ENCODE measurements at regions not wholly inside any gene's neighbourhood (a gene's known extent, or its start where the extent isn't known, plus 50 kb on each side); places are given as distances from the start of the nearest gene placed in this dataset.

- BruUV-seq (replicated peaks), result no TSS peak
- no peak overlapping the region for H3K27ac ChIP-seq (ENCODE audit: low read depth, low read length)
- CTCF ChIA-PET, result no interaction called here
Observed at GRCh38 chr7:17412883-17413282, 114.4 kb downstream of the AHR start.

More at GRCh38 chr7:17412883-17413282, 114.4 kb downstream of the AHR start:
- Histone ChIP-seq H3K9ac (ENCODE audit: low read length) (no peak overlapping the region), H4K20me1 (ENCODE audit: insufficient read depth) (no peaks in the 10 kb centered on the region), H3K4me3 (replicated peaks in 1 of 2; ENCODE audit: low read depth in 1 of 2, low read length in 2 of 2) (no peak overlapping the region), H3K9me2 (ENCODE audit: insufficient read depth) (no peaks in the 10 kb centered on the region), H3K4me2 (ENCODE audit: low read length) (no peak overlapping the region), H3K4me1 (ENCODE audit: control insufficient read depth in 1 of 2, insufficient read depth in 2 of 2, low read length in 2 of 2) (peaks cover 8 to 13% of the 10 kb centered on the region in 2 experiments), H3K36me3 (ENCODE audit: control insufficient read depth in 1 of 2, insufficient read depth in 2 of 2, low read length in 2 of 2) (no peaks in the 10 kb centered on the region), H3K79me2 (ENCODE audit: insufficient read depth, low read length) (no peaks in the 10 kb centered on the region), H3K9me3 (ENCODE audit: control insufficient read depth in 1 of 2, insufficient read depth in 1 of 2, low read depth in 1 of 2, low read length in 2 of 2) (no peaks in the 10 kb centered on the region), H2AFZ (ENCODE audit: low read depth, low read length, poor library complexity, severe bottlenecking) (no peak overlapping the region), H3K27me3 (ENCODE audit: insufficient read depth, low read length) (no peaks in the 10 kb centered on the region)
- DNase-seq (ENCODE audit: low read depth, low spot score) (no peak), ATAC-seq (no peak)
- intact Hi-C loops (cut with micrococcal nuclease), result no loop called here
- POLR2A ChIA-PET, result no interaction called here
- RAD21 ChIA-PET (ENCODE audit: low non-redundant PET in 1 of 2, low total read pairs in 2 of 2, uncharacterized antibody in 2 of 2, unreplicated experiment in 2 of 2), result no interaction called here
- no peak for TF ChIP-seq SIN3A (IDR thresholded peaks at IDR 0.05; ENCODE audit: low read depth)
- no peak for TF ChIP-seq EGR1 (IDR thresholded peaks at IDR 0.05; ENCODE audit: low read depth)
- TF ChIP-seq TCF7L2 (IDR thresholded peaks at IDR 0.05; ENCODE audit: borderline replicate concordance, extremely low read depth, insufficient read depth, insufficient read length), result no peak
- no peak for TF ChIP-seq JUND (IDR thresholded peaks at IDR 0.05)
- TF ChIP-seq RAD21 (IDR thresholded peaks at IDR 0.05; ENCODE audit: low read depth), result no peak
- no peak for TF ChIP-seq ZFX (IDR thresholded peaks at IDR 0.05)
- TF ChIP-seq POLR2A (IDR thresholded peaks at IDR 0.05; ENCODE audit: borderline replicate concordance, extremely low read depth, insufficient read depth, insufficient read length), result no peak
- no peak for TF ChIP-seq SP1 (IDR thresholded peaks at IDR 0.05; ENCODE audit: low read depth)
- TF ChIP-seq MAX (IDR thresholded peaks at IDR 0.05), result no peak
- TF ChIP-seq, protein P1, sequence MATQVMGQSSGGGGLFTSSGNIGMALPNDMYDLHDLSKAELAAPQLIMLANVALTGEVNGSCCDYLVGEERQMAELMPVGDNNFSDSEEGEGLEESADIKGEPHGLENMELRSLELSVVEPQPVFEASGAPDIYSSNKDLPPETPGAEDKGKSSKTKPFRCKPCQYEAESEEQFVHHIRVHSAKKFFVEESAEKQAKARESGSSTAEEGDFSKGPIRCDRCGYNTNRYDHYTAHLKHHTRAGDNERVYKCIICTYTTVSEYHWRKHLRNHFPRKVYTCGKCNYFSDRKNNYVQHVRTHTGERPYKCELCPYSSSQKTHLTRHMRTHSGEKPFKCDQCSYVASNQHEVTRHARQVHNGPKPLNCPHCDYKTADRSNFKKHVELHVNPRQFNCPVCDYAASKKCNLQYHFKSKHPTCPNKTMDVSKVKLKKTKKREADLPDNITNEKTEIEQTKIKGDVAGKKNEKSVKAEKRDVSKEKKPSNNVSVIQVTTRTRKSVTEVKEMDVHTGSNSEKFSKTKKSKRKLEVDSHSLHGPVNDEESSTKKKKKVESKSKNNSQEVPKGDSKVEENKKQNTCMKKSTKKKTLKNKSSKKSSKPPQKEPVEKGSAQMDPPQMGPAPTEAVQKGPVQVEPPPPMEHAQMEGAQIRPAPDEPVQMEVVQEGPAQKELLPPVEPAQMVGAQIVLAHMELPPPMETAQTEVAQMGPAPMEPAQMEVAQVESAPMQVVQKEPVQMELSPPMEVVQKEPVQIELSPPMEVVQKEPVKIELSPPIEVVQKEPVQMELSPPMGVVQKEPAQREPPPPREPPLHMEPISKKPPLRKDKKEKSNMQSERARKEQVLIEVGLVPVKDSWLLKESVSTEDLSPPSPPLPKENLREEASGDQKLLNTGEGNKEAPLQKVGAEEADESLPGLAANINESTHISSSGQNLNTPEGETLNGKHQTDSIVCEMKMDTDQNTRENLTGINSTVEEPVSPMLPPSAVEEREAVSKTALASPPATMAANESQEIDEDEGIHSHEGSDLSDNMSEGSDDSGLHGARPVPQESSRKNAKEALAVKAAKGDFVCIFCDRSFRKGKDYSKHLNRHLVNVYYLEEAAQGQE (IDR thresholded peaks at IDR 0.05; ENCODE audit: low read depth), result no peak
- no peak for TF ChIP-seq FOSL1 (IDR thresholded peaks at IDR 0.05; ENCODE audit: low read depth)
- TF ChIP-seq EZH2 (IDR thresholded peaks at IDR 0.05), result no peak
- TF ChIP-seq ZBTB33 (IDR thresholded peaks at IDR 0.05; ENCODE audit: extremely low read depth, insufficient replicate concordance, low read length), result no peak
